Fibroblast of lung (primary cell): ENCODE measurements at regions not wholly inside any gene's neighbourhood (a gene's known extent, or its start where the extent isn't known, plus 50 kb on each side); places are given as distances from the start of the nearest gene placed in this dataset.

Source experiments
- CTCF ChIP-seq, 2 donors: IDR thresholded peaks in 1 of 2; conservative IDR thresholded peaks in 1 of 2; 1 replicate in 1 of 2; 2 replicates in 1 of 2; pipeline ENCODE4 v1.5.1; 2011 to 2012; ENCODE audit warnings: low read length in 2 of 2, control low read depth in 1 of 2, inconsistent platforms in 1 of 2, low read depth in 1 of 2, mild to moderate bottlenecking in 1 of 2
- EZH2 ChIP-seq: IDR thresholded peaks from 2 replicates; pipeline ENCODE4 v1.5.1; 2012; ENCODE audit warnings: low read length, control low read depth, mild to moderate bottlenecking; ENCODE audit errors: missing control alignments

DNA sequence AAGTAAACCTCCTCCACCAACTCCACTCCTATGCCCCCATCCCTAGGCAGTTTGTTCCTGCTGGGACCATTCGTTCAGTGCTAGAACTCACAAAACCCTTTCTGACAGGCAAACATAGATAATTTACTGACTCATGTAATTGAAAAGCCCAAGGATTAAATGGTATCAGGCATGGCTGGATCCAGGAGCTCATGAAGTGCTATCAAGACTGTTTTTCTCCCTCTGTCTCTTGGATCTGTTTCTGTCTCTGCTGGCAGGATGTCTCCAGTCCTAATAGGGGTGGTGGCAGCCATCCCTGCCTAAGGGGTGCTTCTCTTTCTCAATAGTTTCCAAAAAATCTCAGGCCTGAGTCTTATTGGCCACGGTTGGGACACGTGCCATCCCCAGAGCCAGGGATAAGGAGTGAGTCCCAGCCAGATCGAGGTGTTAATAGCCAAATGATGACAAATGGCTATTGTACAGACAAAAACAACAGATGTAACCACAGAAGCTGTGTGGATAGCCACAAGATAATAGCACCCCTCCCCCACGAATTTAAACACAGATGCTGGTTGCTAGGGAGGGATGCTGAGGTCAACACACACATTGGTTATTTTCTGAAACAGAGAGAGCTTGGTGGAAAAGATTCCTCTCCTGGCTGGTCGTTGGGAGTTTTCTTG lies 168.6 kb downstream of the SHQ1 start:
- TF ChIP-seq EZH2 = no peak
- no peak for TF ChIP-seq CTCF (conservative IDR thresholded peaks at IDR 0.05 in 1 of 2, IDR thresholded peaks at IDR 0.05 in 1 of 2; ENCODE audit: low read depth in 1 of 2, low read length in 2 of 2)
